GM12873 (cell line): ENCODE measurements at regions not wholly inside any gene's neighbourhood (a gene's known extent, or its start where the extent isn't known, plus 50 kb on each side); places are given as distances from the start of the nearest gene placed in this dataset.

ENCODE experiments used
- TF ChIP-seq, protein P1 (sequence below): IDR thresholded peaks from 2 replicates; pipeline ENCODE4 v1.5.1; 2012; ENCODE audit warnings: low read depth, mild to moderate bottlenecking, moderate library complexity, low read length, control low read depth; ENCODE audit not compliant: insufficient read depth; ENCODE audit errors: missing control alignments

DNA sequence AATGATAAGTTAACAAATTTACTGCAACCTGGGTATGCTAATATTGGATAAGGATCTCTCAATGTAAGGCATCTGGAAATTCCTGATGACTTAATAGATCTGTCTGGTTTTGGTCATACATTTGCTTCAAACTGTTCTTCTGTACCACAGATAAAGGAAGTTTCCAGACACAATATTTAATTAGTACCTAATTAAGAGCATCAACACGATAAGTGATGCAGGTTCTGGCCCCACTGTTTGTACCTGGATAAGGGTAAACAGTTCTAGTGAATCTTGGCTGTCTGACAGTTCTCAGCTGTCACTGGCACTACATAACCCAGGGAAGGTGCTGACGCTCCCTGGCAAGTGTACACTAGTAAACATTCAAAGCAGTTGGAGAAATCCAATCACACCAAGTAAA, 165.6 kb downstream of the MZT1 start:
- TF ChIP-seq, protein P1, sequence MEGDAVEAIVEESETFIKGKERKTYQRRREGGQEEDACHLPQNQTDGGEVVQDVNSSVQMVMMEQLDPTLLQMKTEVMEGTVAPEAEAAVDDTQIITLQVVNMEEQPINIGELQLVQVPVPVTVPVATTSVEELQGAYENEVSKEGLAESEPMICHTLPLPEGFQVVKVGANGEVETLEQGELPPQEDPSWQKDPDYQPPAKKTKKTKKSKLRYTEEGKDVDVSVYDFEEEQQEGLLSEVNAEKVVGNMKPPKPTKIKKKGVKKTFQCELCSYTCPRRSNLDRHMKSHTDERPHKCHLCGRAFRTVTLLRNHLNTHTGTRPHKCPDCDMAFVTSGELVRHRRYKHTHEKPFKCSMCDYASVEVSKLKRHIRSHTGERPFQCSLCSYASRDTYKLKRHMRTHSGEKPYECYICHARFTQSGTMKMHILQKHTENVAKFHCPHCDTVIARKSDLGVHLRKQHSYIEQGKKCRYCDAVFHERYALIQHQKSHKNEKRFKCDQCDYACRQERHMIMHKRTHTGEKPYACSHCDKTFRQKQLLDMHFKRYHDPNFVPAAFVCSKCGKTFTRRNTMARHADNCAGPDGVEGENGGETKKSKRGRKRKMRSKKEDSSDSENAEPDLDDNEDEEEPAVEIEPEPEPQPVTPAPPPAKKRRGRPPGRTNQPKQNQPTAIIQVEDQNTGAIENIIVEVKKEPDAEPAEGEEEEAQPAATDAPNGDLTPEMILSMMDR, result no peak

DNA sequence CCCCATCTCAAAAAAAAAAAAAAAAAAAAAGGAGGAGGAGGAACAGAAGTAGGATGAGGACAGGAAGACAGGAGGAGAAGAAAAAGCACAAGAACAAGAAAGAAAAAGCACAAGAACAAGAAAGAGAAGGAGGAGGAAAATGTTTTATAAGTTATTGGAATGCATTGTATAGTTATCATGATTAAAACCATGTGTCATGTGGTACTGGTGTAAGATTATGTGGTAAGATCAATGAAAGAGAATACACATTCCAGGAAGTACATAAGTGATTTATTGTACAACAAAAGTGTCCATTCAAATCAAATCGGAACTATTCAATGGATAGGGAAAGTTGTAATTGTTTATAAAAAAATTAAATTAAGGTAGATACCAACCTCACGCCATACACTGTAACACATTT, 167.7 kb downstream of the MZT1 start:
- TF ChIP-seq, protein P1, result no peak

DNA sequence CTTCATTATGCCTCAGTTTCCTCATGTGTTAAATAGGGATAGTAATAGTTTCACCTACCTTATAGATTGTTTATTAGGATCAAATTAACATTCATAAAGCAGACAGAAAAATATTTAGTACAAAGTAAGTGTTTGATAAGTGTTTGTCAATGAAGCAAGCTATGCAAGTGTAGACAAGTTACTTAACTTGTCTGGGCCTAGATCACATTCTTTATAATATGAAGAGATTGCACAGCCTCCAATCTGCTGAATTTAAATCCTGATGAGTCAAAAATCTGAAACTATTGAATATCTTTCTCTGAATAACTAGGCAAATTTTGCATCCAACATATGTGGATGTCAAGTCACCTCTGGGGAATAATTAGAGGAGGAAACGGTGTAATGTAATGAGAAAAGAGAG, 170.5 kb downstream of the MZT1 start:
- TF ChIP-seq, protein P1, result no peak

DNA sequence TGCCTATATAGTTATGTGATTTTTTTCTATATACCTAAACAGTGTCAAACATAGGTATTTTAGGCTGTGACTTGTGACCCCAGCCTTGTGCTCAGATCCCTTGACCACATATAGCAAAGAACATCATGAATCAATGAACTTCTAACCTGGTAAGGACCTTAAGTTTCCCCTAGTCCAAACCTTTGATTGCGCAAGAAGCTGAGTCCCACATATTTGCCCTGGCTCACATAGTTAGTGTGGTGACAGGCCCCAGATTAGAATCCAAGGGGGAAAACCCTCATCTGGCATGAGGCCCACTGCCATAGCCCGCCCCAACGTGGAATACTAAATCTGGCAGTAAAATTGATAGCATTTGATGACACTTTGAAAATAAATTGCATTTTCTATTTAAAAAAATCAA, 171.8 kb downstream of the MZT1 start:
- TF ChIP-seq, protein P1, result no peak

DNA sequence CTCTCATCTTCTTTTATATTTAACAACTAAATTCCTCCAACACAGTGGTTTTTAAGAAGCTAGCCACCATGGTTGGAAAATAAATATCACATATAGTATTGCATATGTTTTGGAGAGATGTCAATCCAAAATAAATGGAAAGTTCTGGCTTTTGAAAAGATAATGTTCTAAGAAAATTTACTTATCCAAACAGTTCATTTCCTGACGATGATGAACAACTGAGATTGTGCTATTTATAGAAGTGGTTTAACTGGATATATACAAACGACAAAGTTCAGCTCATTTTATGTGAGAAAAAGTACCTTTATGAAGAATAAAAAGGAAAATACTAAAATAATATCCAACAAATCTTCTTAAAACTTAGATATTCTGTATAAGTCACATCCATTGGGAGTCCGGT, 174.7 kb downstream of the MZT1 start:
- TF ChIP-seq, protein P1, result no peak

DNA sequence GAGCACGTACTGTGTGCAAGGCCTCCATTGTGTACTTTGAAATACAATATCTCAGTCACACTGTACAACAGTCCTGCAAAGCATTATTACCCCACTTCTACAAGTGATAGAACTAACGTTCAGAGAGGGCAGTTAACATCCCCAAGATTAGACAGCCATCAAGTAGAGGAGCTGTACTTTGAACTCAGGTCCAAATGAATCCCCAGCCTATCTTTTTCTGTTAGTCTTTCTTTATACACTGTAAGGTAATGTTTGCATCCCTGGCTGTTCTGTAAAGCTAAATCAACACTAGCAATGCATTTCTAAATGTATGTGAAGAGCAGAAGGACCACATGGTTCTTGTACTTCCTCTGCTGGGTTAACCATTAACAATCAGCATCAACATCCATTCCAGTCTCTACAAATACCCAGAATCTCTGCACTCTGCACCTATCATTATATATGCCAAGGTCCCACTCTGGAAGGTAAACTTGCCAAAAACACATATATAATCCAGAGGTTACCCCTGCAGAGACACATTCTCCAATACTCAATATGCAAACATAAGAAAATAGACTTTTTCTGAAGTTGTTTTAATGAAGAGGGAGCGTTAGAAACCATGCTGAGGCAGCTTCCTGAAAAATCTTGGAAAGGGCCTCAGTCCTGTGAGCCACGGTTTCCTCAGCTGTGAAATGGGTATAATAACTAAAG, 182.3 kb downstream of the MZT1 start:
- TF ChIP-seq, protein P1, result no peak

DNA sequence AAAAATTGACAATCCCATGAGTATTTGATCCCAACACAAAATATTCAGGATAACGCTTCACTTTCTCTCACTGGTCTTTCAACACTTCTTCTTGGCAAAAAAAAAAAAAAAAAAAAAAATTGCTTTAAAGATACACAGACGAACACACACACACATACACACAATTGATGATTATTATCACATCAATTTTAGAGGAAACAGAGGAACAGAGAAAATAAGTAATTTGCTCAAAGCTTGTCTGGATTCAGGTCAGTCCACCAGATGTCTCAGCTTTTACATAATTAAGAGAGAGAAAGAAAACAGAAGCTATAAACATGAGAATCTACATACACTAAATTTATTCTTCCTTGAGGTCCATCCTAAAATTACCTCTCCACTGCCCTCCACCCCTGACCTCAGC, 183.4 kb downstream of the MZT1 start:
- TF ChIP-seq, protein P1, result no peak

DNA sequence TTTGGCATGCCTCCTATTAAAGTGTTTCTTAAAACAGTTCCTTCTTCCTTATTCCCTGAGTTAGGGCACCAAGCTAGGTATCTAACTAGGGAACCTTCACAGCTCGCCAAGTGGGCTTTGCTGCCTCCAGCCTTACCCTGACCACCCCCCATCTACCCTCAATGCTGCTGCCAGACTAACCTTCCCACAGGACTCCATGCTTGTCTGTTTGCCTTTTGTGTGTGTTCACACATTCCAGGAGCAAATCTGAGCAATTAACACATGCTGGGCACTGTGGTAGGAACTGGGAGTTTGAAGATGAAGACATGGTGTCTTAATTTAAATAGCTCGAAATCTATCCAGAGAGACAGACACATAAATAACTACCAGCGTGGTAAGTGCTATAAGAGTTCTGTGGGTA, 185.2 kb downstream of the MZT1 start:
- TF ChIP-seq, protein P1, result no peak
